ENCODE measurements at regions not wholly inside any gene's neighbourhood (a gene's known extent, or its start where the extent isn't known, plus 50 kb on each side); places are given as distances from the start of the nearest gene placed in this dataset.

- DNase-seq (ENCODE audit: insufficient read length) = no peak
- TF ChIP-seq POLR2A (IDR thresholded peaks at IDR 0.05; ENCODE audit: low read depth, low read length) (no peak), TAF1 (IDR thresholded peaks at IDR 0.05; ENCODE audit: borderline replicate concordance, low read depth, low read length) (no peak), POLR2AphosphoS5 (IDR thresholded peaks at IDR 0.05; ENCODE audit: low read depth, low read length) (no peak)
- FAIRE-seq = no peak
Observed at GRCh38 chr17:27985306-27985705, 57.2 kb upstream of the NLK start.

GRCh38 chr17:27985736-27986399, 56.6 kb upstream of the NLK start:
- TF ChIP-seq POLR2AphosphoS5 (IDR thresholded peaks at IDR 0.05; ENCODE audit: low read depth, low read length) = no peak
- no peak for TF ChIP-seq TAF1 (IDR thresholded peaks at IDR 0.05; ENCODE audit: borderline replicate concordance, low read depth, low read length)
- no peak for TF ChIP-seq POLR2A (IDR thresholded peaks at IDR 0.05; ENCODE audit: low read depth, low read length)
- FAIRE-seq (peak; percentile 27), DNase-seq (ENCODE audit: insufficient read length) (no peak)

GRCh38 chr17:27986805-27987684, 55.4 kb upstream of the NLK start:
- FAIRE-seq (no peak), DNase-seq (ENCODE audit: insufficient read length) (no peak)
- TF ChIP-seq POLR2AphosphoS5 (IDR thresholded peaks at IDR 0.05; ENCODE audit: low read depth, low read length) = no peak
- no peak for TF ChIP-seq POLR2A (IDR thresholded peaks at IDR 0.05; ENCODE audit: low read depth, low read length)
- no peak for TF ChIP-seq TAF1 (IDR thresholded peaks at IDR 0.05; ENCODE audit: borderline replicate concordance, low read depth, low read length)

GRCh38 chr17:27989046-27989445, 53.4 kb upstream of the NLK start:
- DNase-seq (ENCODE audit: insufficient read length) (no peak), FAIRE-seq (no peak)
- TF ChIP-seq TAF1 (IDR thresholded peaks at IDR 0.05; ENCODE audit: borderline replicate concordance, low read depth, low read length) = no peak
- no peak for TF ChIP-seq POLR2A (IDR thresholded peaks at IDR 0.05; ENCODE audit: low read depth, low read length)
- no peak for TF ChIP-seq POLR2AphosphoS5 (IDR thresholded peaks at IDR 0.05; ENCODE audit: low read depth, low read length)

- DNase-seq (ENCODE audit: insufficient read length) = no peak
- TF ChIP-seq POLR2AphosphoS5 (IDR thresholded peaks at IDR 0.05; ENCODE audit: low read depth, low read length) (no peak), TAF1 (IDR thresholded peaks at IDR 0.05; ENCODE audit: borderline replicate concordance, low read depth, low read length) (no peak), POLR2A (IDR thresholded peaks at IDR 0.05; ENCODE audit: low read depth, low read length) (no peak)
- FAIRE-seq = no peak
Observed at GRCh38 chr17:27990100-27990499, 52.4 kb upstream of the NLK start.

- no peak for FAIRE-seq
- TF ChIP-seq POLR2AphosphoS5 (IDR thresholded peaks at IDR 0.05; ENCODE audit: low read depth, low read length) = no peak
- TF ChIP-seq POLR2A (IDR thresholded peaks at IDR 0.05; ENCODE audit: low read depth, low read length) = no peak
- TF ChIP-seq TAF1 (IDR thresholded peaks at IDR 0.05; ENCODE audit: borderline replicate concordance, low read depth, low read length) = no peak
- DNase-seq (ENCODE audit: insufficient read length) = no peak
Observed at GRCh38 chr17:27990979-27991378, 51.5 kb upstream of the NLK start.

GRCh38 chr17:27991462-27991993, 50.9 kb upstream of the NLK start:
- no peak for FAIRE-seq
- no peak for TF ChIP-seq TAF1 (IDR thresholded peaks at IDR 0.05; ENCODE audit: borderline replicate concordance, low read depth, low read length)
- DNase-seq (ENCODE audit: insufficient read length) = no peak

All from GM12892 (cell line).